Gastrocnemius medialis (tissue), 4 donors: ENCODE measurements at regions not wholly inside any gene's neighbourhood (a gene's known extent, or its start where the extent isn't known, plus 50 kb on each side); places are given as distances from the start of the nearest gene placed in this dataset.

ENCODE experiments used
- ATAC-seq, 2 donors: fragments of 150-250 bp; one replicate each; pipeline ENCODE4 v1.9.1; 2016
- DNase-seq, 2 donors: peaks; one replicate each; pipeline ENCODE4 v3.0.0-alpha.2; 2019
- H3K27ac ChIP-seq, 4 donors: fragments of 200-600 bp; sonication (generic); 1 replicate in 1 of 4; 2 replicates in 3 of 4; pipeline ENCODE4 v1.5.1; 2016 to 2018; ENCODE audit warnings: mild to moderate bottlenecking in 2 of 4, moderate library complexity in 1 of 4
- H3K27me3 ChIP-seq, 3 donors: fragments of 200-600 bp; sonication (generic) in 2 of 3; 1 replicate in 1 of 3; 2 replicates in 2 of 3; pipeline versions ENCODE4 v1.5.1 to v1.6.0; 2016 to 2019; ENCODE audit warnings: mild to moderate bottlenecking in 1 of 3, moderate library complexity in 1 of 3
- H3K36me3 ChIP-seq, 2 donors: fragments of 200-600 bp; sonication (generic) in 1 of 2; one replicate each; pipeline ENCODE4 v1.5.1; 2017 to 2018
- H3K4me1 ChIP-seq, 2 donors: fragments of 200-600 bp; sonication (generic) in 1 of 2; one replicate each; pipeline ENCODE4 v1.5.1; 2016 to 2017; ENCODE audit warnings: mild to moderate bottlenecking in 2 of 2
- H3K4me3 ChIP-seq, 4 donors: fragments of 200-600 bp; sonication (generic) in 3 of 4; 1 replicate in 1 of 4; 2 replicates in 3 of 4; pipeline ENCODE4 v1.5.1; 2016 to 2019; ENCODE audit warnings: mild to moderate bottlenecking in 2 of 4
- H3K9me3 ChIP-seq, 3 donors: fragments of 200-600 bp; sonication (generic) in 2 of 3; 1 replicate in 1 of 3; 2 replicates in 2 of 3; pipeline ENCODE4 v1.5.1; 2016 to 2019
- CTCF ChIP-seq, 5 experiments: fragments of 450-650 bp in 3 of 5; fragments of 200-600 bp in 2 of 5; sonication (generic) in 2 of 5; IDR thresholded peaks in 4 of 5; conservative IDR thresholded peaks in 1 of 5; 1 replicate in 4 of 5; 2 replicates in 1 of 5; pipeline ENCODE4 v1.5.1; 2016 to 2019; ENCODE audit warnings: antibody characterized with exemption in 5 of 5, mild to moderate bottlenecking in 3 of 5, moderate library complexity in 3 of 5
- POLR2A ChIP-seq, 2 donors: fragments of 450-650 bp; IDR thresholded peaks; one replicate each; pipeline ENCODE4 v1.6.1; 2017; ENCODE audit warnings: antibody characterized with exemption in 2 of 2, mild to moderate bottlenecking in 2 of 2, moderate library complexity in 2 of 2
- in situ Hi-C, 4 donors: fragments of 200-750 bp; cut with MboI; loops; one replicate each; pipeline versions ENCODE4 v1.15.0 to v1.8.0; 2017; ENCODE audit warnings: low sequenced_read_pairs in 4 of 4
- intact Hi-C: fragments of 100-400 bp; cut with DNase I; formaldehyde crosslinking; loops from one replicate; pipeline ENCODE4 v1.15.1; 2023; ENCODE audit warnings: low total_unique reads

- ATAC-seq: no peak
- no peak for DNase-seq
- H3K4me1 ChIP-seq: no peaks in the 10 kb centered on the region
- H3K4me3 ChIP-seq: no peak overlapping the region
- TF ChIP-seq CTCF (IDR thresholded peaks at IDR 0.05 in 4 of 5, conservative IDR thresholded peaks at IDR 0.05 in 1 of 5): no peak
- intact Hi-C loops: no loop called here
- no peaks in the 10 kb centered on the region for H3K36me3 ChIP-seq
- in situ Hi-C loops: no loop called here
- H3K27ac ChIP-seq: no peak overlapping the region
- no peaks in the 10 kb centered on the region for H3K27me3 ChIP-seq
- H3K9me3 ChIP-seq: no peaks in the 10 kb centered on the region
These were observed 54.5 kb upstream of the GABRA2 start for GRCh38 chr4:46444318-46445000.

GRCh38 chr4:46442963-46443362 lies 53.0 kb upstream of the GABRA2 start:
- TF ChIP-seq POLR2A (IDR thresholded peaks at IDR 0.05) (no peak), CTCF (IDR thresholded peaks at IDR 0.05 in 4 of 5, conservative IDR thresholded peaks at IDR 0.05 in 1 of 5) (no peak)
- no peak for DNase-seq
- in situ Hi-C loops: no loop called here
- no peaks in the 10 kb centered on the region for H3K36me3 ChIP-seq
- H3K9me3 ChIP-seq: peaks cover 0 to 5% (median 0%) of the 10 kb centered on the region in 3 donors
- H3K4me3 ChIP-seq: no peak overlapping the region
- no peak overlapping the region for H3K27ac ChIP-seq
- no peaks in the 10 kb centered on the region for H3K4me1 ChIP-seq
- ATAC-seq: no peak
- intact Hi-C loops: no loop called here
- no peaks in the 10 kb centered on the region for H3K27me3 ChIP-seq

DNA sequence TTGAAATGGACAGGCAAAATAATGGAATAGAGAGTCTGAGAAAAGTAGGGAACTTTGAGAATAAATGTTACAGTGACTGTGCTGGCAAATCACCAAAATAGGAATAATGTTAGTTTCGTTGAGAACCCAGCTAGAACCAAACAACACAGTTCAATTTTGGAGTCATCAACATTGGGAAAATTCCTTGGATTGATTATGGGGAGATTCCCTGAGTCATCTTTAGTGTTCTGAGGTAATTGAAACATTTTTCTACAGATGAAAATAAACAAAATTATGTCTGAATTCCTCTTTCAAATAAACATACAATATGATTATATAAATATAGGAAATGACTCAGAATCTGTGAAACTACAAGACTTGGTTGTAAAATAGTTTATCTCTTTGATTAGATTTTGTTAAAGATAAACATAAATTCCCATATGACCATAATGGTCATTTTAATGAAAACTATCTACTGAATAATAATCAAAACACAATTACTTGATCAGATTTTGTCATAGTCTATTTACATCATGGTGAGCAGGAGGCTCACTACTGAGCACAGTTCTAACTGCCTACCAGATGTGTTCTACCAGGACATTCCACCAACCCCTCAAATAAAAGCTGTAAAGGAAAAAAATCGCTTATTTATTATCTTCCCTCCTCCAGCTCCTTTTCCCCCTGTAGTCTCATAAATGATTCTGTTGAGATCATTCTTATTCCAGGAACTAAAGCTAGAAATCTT lies 51.4 kb upstream of the GABRA2 start:
- in situ Hi-C loops: no loop called here
- H3K27ac ChIP-seq: no peak overlapping the region
- DNase-seq: no peak
- H3K4me3 ChIP-seq: no peak overlapping the region
- peaks cover 0 to 5% (median 0%) of the 10 kb centered on the region in 3 donors for H3K9me3 ChIP-seq
- TF ChIP-seq CTCF (IDR thresholded peaks at IDR 0.05 in 4 of 5, conservative IDR thresholded peaks at IDR 0.05 in 1 of 5) (no peak), POLR2A (IDR thresholded peaks at IDR 0.05) (no peak)
- no peaks in the 10 kb centered on the region for H3K4me1 ChIP-seq
- intact Hi-C loops: no loop called here
- no peaks in the 10 kb centered on the region for H3K27me3 ChIP-seq
- ATAC-seq: no peak
- H3K36me3 ChIP-seq: no peaks in the 10 kb centered on the region
